Neural cell (in vitro differentiated cells): ENCODE measurements at regions not wholly inside any gene's neighbourhood (a gene's known extent, or its start where the extent isn't known, plus 50 kb on each side); places are given as distances from the start of the nearest gene placed in this dataset.

Experiments used
- CTCF ChIP-seq: fragments of 450-650 bp; IDR thresholded peaks from 2 replicates; pipeline ENCODE4 v1.5.1; 2014; ENCODE audit warnings: antibody characterized with exemption, mild to moderate bottlenecking, moderate library complexity; ENCODE audit not compliant: poor library complexity, severe bottlenecking
- EP300 ChIP-seq: fragments of 450-650 bp; conservative IDR thresholded peaks from 2 replicates; pipeline ENCODE4 v1.6.1; 2014; ENCODE audit warnings: antibody characterized with exemption, mild to moderate bottlenecking, moderate library complexity; ENCODE audit not compliant: poor library complexity, severe bottlenecking
- EZH2 ChIP-seq: fragments of 200-600, 300-800 bp; shearing (Covaris generic), sonication (generic); IDR thresholded peaks from 2 replicates; pipeline ENCODE4 v1.6.1; 2014; ENCODE audit warnings: antibody characterized with exemption, low read length, borderline replicate concordance, mild to moderate bottlenecking; ENCODE audit not compliant: insufficient read depth, poor library complexity, severe bottlenecking
- MXI1 ChIP-seq: fragments of 450-650 bp; conservative IDR thresholded peaks from 2 replicates; pipeline ENCODE4 v1.6.1; 2014; ENCODE audit warnings: antibody characterized with exemption, mild to moderate bottlenecking; ENCODE audit not compliant: poor library complexity, severe bottlenecking
- POLR2AphosphoS5 ChIP-seq: IDR thresholded peaks from 2 replicates; pipeline ENCODE4 v1.6.1; 2012
- RAD21 ChIP-seq: fragments of 450-650 bp; conservative IDR thresholded peaks from 2 replicates; pipeline ENCODE4 v1.6.1; 2014; ENCODE audit warnings: antibody characterized with exemption, mild to moderate bottlenecking, moderate library complexity
- REST ChIP-seq: IDR thresholded peaks from 2 replicates; pipeline ENCODE4 v1.6.1; 2012; ENCODE audit warnings: borderline replicate concordance
- SMC3 ChIP-seq: fragments of 450-650 bp; conservative IDR thresholded peaks from 2 replicates; pipeline ENCODE4 v1.6.1; 2014; ENCODE audit warnings: antibody characterized with exemption, mild to moderate bottlenecking, moderate library complexity; ENCODE audit not compliant: poor library complexity
- TAF1 ChIP-seq: IDR thresholded peaks from 2 replicates; pipeline ENCODE4 v1.6.1; 2012; ENCODE audit warnings: low read depth

- no peak for TF ChIP-seq CTCF
- TF ChIP-seq POLR2AphosphoS5 = no peak
- no peak for TF ChIP-seq SMC3
- no peak for TF ChIP-seq RAD21
- no peak for TF ChIP-seq REST
- TF ChIP-seq EP300 = no peak
- no peak for TF ChIP-seq TAF1
- no peak for TF ChIP-seq EZH2
- no peak for TF ChIP-seq MXI1
Measured at GRCh38 chr20:24376311-24377099, 92.9 kb upstream of the SYNDIG1 start.
